OCI-LY1 (cell line): ENCODE measurements at regions not wholly inside any gene's neighbourhood (a gene's known extent, or its start where the extent isn't known, plus 50 kb on each side); places are given as distances from the start of the nearest gene placed in this dataset.

Source experiments
- H2AFZ ChIP-seq: fragments of 200-600 bp; sonication (generic), shearing (Covaris generic); 2 replicates; pipeline ENCODE4 v1.6.0; 2014; ENCODE audit warnings: antibody characterized with exemption, mild to moderate bottlenecking, low read length
- H3F3A ChIP-seq: fragments of 200-600 bp; sonication (generic), shearing (Covaris generic); 2 replicates; pipeline ENCODE4 v1.6.0; 2014; ENCODE audit warnings: mild to moderate bottlenecking, antibody characterized with exemption, low read length, moderate library complexity; ENCODE audit not compliant: insufficient read depth
- H3K27ac ChIP-seq: fragments of 200-600 bp; sonication (generic); 2 replicates; pipeline ENCODE4 v1.5.1; 2014; ENCODE audit warnings: low read length, mixed run types, mild to moderate bottlenecking, low read depth; ENCODE audit not compliant: poor library complexity, severe bottlenecking
- H3K27me3 ChIP-seq: fragments of 200-600 bp; sonication (generic); 2 replicates; pipeline ENCODE4 v1.6.0; 2014; ENCODE audit warnings: antibody characterized with exemption, mild to moderate bottlenecking, low read length, moderate library complexity; ENCODE audit not compliant: insufficient read depth
- H3K36me3 ChIP-seq: fragments of 200-600 bp; sonication (generic); 2 replicates; pipeline ENCODE4 v1.6.1; 2014; ENCODE audit warnings: mild to moderate bottlenecking, antibody characterized with exemption, low read length, moderate library complexity, mixed read lengths; ENCODE audit not compliant: insufficient read depth
- H3K4me1 ChIP-seq: fragments of 200-600 bp; sonication (generic); 2 replicates; pipeline ENCODE4 v1.5.1; 2014; ENCODE audit warnings: mild to moderate bottlenecking, low read length, moderate library complexity; ENCODE audit not compliant: insufficient read depth, severe bottlenecking
- H3K4me2 ChIP-seq: fragments of 200-600 bp; sonication (generic), shearing (Covaris generic); 2 replicates; pipeline ENCODE4 v1.6.1; 2014; ENCODE audit warnings: low read length
- H3K4me3 ChIP-seq: fragments of 200-600 bp; sonication (generic); 2 replicates; pipeline ENCODE4 v1.5.1; 2014; ENCODE audit warnings: low read length, low read depth, mild to moderate bottlenecking, mixed read lengths; ENCODE audit not compliant: poor library complexity, severe bottlenecking
- H3K79me2 ChIP-seq: fragments of 200-600 bp; shearing (Covaris generic); 2 replicates; pipeline ENCODE4 v1.6.1; 2016; ENCODE audit warnings: mixed run types, low read length, mixed read lengths; ENCODE audit not compliant: insufficient read depth
- H3K9ac ChIP-seq: fragments of 200-600 bp; sonication (generic), shearing (Covaris generic); 2 replicates; pipeline ENCODE4 v1.6.1; 2014; ENCODE audit warnings: mild to moderate bottlenecking, low read length, mixed read lengths
- H3K9me2 ChIP-seq: fragments of 200-600 bp; sonication (generic), shearing (Covaris generic); 2 replicates; pipeline ENCODE4 v1.6.1; 2014; ENCODE audit warnings: low read depth, mild to moderate bottlenecking, low read length, mixed read lengths
- H3K9me3 ChIP-seq: fragments of 200-600 bp; shearing (Covaris generic); 2 replicates; pipeline ENCODE4 v1.6.1; 2014; ENCODE audit warnings: low read length, mixed read lengths
- H4K20me1 ChIP-seq: fragments of 200-600 bp; sonication (generic), shearing (Covaris generic); 2 replicates; pipeline ENCODE4 v1.6.0; 2016; ENCODE audit warnings: mild to moderate bottlenecking, low read length; ENCODE audit not compliant: insufficient read depth
- CTCF ChIP-seq: fragments of 200-600 bp; sonication (generic), shearing (Covaris generic); IDR thresholded peaks from 2 replicates; pipeline ENCODE4 v1.5.1; 2017; ENCODE audit warnings: mild to moderate bottlenecking, antibody characterized with exemption, low read length, moderate library complexity, mixed read lengths
- EZH2 ChIP-seq: fragments of 200-600 bp; sonication (generic), shearing (Covaris generic); IDR thresholded peaks from 2 replicates; pipeline ENCODE4 v1.8.0; 2017; ENCODE audit warnings: borderline replicate concordance, mixed run types, mild to moderate bottlenecking, antibody characterized with exemption, low read length, moderate library complexity, mixed read lengths

GRCh38 chrX:109844986-109845385, 111.9 kb upstream of the ACSL4 start:
- H3K79me2 ChIP-seq, result no peaks in the 10 kb centered on the region

GRCh38 chrX:109845996-109846395, 112.9 kb upstream of the ACSL4 start:
- Histone ChIP-seq H3K36me3 (no peaks in the 10 kb centered on the region), H3F3A (no peaks in the 10 kb centered on the region), H3K27me3 (no peaks in the 10 kb centered on the region), H3K4me3 (no peak overlapping the region), H3K9me3 (no peaks in the 10 kb centered on the region), H3K4me1 (no peaks in the 10 kb centered on the region), H2AFZ (no peak overlapping the region), H4K20me1 (no peaks in the 10 kb centered on the region), H3K79me2 (no peaks in the 10 kb centered on the region), H3K9me2 (no peaks in the 10 kb centered on the region), H3K27ac (no peak overlapping the region), H3K9ac (no peak overlapping the region), H3K4me2 (no peak overlapping the region)
- TF ChIP-seq EZH2 (no peak), CTCF (no peak)

More at GRCh38 chrX:109844986-109845385, 111.9 kb upstream of the ACSL4 start:
- no peak overlapping the region for H3K4me2 ChIP-seq
- H4K20me1 ChIP-seq, result no peaks in the 10 kb centered on the region
- no peaks in the 10 kb centered on the region for H3K36me3 ChIP-seq
- H3K27ac ChIP-seq, result no peak overlapping the region
- H3K4me3 ChIP-seq, result no peak overlapping the region
- H3K9me2 ChIP-seq, result no peaks in the 10 kb centered on the region
- no peak overlapping the region for H2AFZ ChIP-seq
- H3F3A ChIP-seq, result no peaks in the 10 kb centered on the region
- H3K4me1 ChIP-seq, result no peaks in the 10 kb centered on the region
- TF ChIP-seq CTCF, result no peak
- no peak for TF ChIP-seq EZH2
- H3K27me3 ChIP-seq, result no peaks in the 10 kb centered on the region
- H3K9me3 ChIP-seq, result no peaks in the 10 kb centered on the region
- no peak overlapping the region for H3K9ac ChIP-seq

GRCh38 chrX:109847257-109848187, 114.5 kb upstream of the ACSL4 start:
- Histone ChIP-seq H3K27me3 (no peaks in the 10 kb centered on the region), H3K4me3 (no peak overlapping the region), H2AFZ (no peak overlapping the region), H3K4me2 (no peak overlapping the region), H3K9me2 (no peaks in the 10 kb centered on the region), H4K20me1 (no peaks in the 10 kb centered on the region), H3K27ac (no peak overlapping the region), H3F3A (no peaks in the 10 kb centered on the region), H3K9me3 (no peaks in the 10 kb centered on the region), H3K36me3 (no peaks in the 10 kb centered on the region), H3K9ac (no peak overlapping the region), H3K79me2 (no peaks in the 10 kb centered on the region), H3K4me1 (no peaks in the 10 kb centered on the region)
- TF ChIP-seq CTCF (no peak), EZH2 (no peak)
